Dedifferentiated amniotic fluid mesenchymal stem cell (primary cell): ENCODE measurements at regions not wholly inside any gene's neighbourhood (a gene's known extent, or its start where the extent isn't known, plus 50 kb on each side); places are given as distances from the start of the nearest gene placed in this dataset.
"Not testable (repeated sequence)": the region's sequence is repeated elsewhere in the genome, so short reads cannot be mapped to it uniquely, and the experiment has no call there.

ENCODE experiments used
- DNase-seq: peaks from one replicate; pipeline ENCODE4 v3.0.0-alpha.2; 2016; ENCODE audit errors: extremely low spot score

DNA sequence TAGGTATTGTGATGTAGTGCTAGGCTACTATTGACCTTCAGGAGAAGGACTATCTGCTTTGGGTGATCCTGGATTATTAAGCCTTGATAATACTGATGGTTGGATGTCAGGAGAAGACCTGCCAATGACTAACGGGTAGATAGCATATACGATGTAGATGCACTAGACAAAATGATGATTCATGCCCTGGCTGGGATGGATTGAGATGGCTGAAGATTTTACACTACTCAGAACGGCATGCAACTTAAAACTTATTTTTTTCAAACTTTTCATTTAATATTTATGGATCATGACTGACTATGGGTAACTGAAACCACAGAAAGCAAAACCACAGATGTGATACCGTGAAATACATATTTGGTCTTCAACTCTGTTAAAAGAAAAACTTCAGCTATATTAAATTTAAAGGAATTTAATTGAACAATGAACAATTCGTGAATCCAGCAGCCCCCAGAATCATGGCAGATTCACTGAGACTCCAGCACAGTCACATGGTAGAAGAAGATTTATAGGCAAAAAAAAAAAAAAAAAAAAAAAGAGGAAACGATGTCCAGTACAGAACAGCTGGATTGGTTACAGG, 124.6 kb upstream of the CDK13 start:
- no peak for DNase-seq

GRCh38 chr7:39826166-39826565, 123.9 kb upstream of the CDK13 start:
- DNase-seq = no peak

DNA sequence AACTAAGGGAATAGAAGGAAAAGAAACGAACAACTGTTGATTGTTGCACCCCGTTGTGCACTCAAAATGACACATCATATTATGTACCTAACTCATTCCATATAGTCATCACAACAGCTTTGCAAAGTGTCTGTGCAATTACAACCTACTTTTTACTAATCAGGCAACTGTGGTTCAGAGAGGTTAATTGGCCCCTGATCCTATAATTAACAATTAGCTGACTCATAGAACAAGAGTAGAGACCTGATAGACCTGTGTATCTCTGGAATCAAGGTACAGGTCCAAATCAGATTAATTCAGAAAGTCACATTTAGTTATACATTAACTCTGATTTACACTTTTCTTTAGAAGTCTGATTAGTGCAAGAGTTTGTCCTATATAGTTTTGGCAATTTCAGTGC, 122.5 kb upstream of the CDK13 start:
- no peak for DNase-seq

DNA sequence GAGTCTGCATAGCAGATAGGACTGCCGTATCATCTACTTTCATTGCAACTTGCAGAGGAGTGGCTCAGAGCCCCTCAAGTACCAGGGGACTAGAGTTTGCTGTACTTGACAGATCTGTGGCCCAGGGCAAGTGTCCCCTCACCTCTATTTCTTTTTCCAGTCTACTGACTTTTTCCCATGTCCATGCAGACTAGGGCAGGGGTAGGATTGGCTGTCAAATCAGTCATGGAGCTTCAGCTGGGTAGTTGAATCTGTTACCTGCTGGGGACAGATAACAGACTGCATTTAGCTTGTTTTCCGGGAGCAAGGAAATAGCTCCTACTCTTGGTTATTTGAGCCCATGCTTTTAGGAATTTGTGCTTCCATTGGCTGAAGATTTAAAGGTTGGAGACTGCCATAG, 121.0 kb upstream of the CDK13 start:
- no peak for DNase-seq

- no peak for DNase-seq
These were observed 117.5 kb upstream of the CDK13 start for GRCh38 chr7:39832519-39833085.

DNA sequence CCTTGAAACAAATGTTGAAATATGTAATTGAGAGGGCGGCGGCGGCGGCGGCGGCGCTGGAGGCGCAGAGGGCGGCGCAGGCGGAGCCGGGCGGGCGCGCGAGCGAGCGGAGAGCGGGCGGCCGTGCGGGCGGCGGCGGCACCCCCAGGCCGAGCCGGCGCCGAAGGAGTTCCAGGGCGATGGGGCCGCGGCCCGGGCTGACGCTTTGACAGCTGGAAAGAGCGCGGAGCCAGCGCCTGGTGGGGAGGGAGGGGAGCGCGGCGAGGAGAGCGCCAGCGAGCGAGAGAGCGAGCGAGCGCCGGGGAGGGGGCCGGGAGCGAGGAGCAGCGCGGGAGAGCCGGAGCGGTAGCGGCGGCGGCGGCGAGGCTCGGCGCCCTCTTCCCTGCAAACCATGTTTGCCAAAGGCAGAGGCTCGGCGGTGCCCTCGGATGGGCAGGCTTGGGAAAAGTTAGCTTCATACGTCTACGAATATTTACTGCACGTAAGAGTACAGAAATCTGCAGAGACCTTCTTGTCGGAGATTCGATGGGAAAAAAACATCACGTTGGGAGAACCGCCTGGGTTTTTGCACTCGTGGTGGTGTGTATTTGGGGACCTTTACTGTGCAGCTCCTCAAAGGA, 116.8 kb upstream of the CDK13 start:
- DNase-seq = not testable (repeated sequence)

GRCh38 chr7:39833865-39834634, 116.0 kb upstream of the CDK13 start:
- not testable (repeated sequence) for DNase-seq

- DNase-seq = no peak
These were observed 111.7 kb upstream of the CDK13 start for GRCh38 chr7:39838326-39838725.

- no peak for DNase-seq
These were observed 105.0 kb upstream of the CDK13 start for GRCh38 chr7:39845006-39845405.

- no peak for DNase-seq
These were observed 102.8 kb upstream of the CDK13 start for GRCh38 chr7:39847227-39847626.

GRCh38 chr7:39851466-39852045, 98.5 kb upstream of the CDK13 start:
- DNase-seq = no peak

- DNase-seq = not testable (repeated sequence)
These were observed 95.3 kb upstream of the CDK13 start for GRCh38 chr7:39854616-39855324.

GRCh38 chr7:39855325-39855674, 94.8 kb upstream of the CDK13 start:
- no peak for DNase-seq

GRCh38 chr7:39863675-39864322, 86.3 kb upstream of the CDK13 start:
- not testable (repeated sequence) for DNase-seq

GRCh38 chr7:39869888-39870522, 80.1 kb upstream of the CDK13 start:
- not testable (repeated sequence) for DNase-seq

- not testable (repeated sequence) for DNase-seq
These were observed 78.4 kb upstream of the CDK13 start for GRCh38 chr7:39871610-39872009.

DNA sequence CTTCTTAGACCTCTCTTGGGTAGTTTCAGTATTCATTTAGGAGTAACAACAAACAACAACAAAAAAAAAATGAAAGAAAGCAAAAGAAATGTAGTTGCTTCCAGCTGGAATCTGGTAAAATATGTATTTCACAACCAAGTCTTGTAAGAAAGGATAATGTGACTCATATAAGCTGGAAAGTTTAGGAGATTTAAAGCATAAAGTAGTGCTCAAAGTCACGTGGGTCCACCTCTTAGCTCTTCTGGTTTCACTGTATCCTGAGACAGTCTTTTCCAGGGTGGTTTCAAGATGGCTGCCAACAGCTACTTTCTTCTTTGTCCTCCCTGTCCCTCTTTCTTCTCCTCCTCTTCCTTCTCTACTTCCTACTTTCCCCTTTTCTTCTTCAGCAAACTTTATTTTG, 69.5 kb upstream of the CDK13 start:
- DNase-seq = peak; percentile 67

DNA sequence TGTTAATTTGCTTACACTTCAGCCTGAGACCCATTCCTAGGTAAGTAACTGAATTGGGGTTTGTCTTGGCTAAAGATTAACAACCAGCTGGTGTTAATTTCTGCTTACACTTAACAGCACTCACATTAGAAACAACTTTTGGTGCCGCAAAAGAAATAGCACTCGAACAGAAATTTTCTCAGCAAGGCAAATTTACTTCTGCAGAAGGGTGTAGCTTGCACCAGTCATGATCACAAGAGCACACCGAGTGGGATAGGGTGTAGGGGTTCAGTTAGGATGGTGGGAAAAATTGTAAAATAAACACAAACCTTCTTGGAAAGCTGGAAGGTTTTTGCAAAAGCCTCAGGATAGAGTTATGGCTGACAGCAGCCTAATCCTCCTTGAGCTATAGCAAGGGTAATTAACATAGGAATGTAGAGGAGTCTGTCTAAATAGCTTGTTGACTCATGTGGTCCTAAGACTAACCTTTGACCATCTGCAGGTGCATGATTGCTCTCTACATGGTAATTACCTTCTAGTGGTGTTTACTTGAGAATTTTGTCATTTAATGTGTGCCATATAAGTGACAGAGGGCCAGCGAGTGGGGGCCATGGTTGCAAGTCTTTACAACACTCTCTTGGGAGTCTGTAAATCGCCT, 67.8 kb upstream of the CDK13 start:
- no peak for DNase-seq

GRCh38 chr7:39883812-39884390, 66.2 kb upstream of the CDK13 start:
- no peak for DNase-seq
